Testis (tissue), 2 donors: ENCODE measurements at regions not wholly inside any gene's neighbourhood (a gene's known extent, or its start where the extent isn't known, plus 50 kb on each side); places are given as distances from the start of the nearest gene placed in this dataset.

ENCODE experiments used
- DNase-seq: peaks from one replicate; pipeline ENCODE4 v3.0.0-alpha.2; 2019
- H3K27ac ChIP-seq, 2 donors: fragments of 200-600 bp; sonication (generic); one replicate each; pipeline ENCODE4 v1.5.1; 2019
- H3K27me3 ChIP-seq: fragments of 200-600 bp; sonication (generic); one replicate; pipeline ENCODE4 v1.5.1; 2019
- H3K36me3 ChIP-seq: fragments of 200-600 bp; sonication (generic); one replicate; pipeline ENCODE4 v1.5.1; 2017; ENCODE audit warnings: low read depth; ENCODE audit errors: missing control alignments
- H3K4me1 ChIP-seq: fragments of 200-600 bp; sonication (generic); one replicate; pipeline ENCODE4 v1.5.1; 2019
- H3K4me3 ChIP-seq, 2 donors: fragments of 200-600 bp; sonication (generic); one replicate each; pipeline ENCODE4 v1.5.1; 2017 to 2019
- H3K9me3 ChIP-seq: fragments of 200-600 bp; sonication (generic); one replicate; pipeline ENCODE4 v1.5.1; 2017
- POLR2A ChIP-seq: fragments of 450-650 bp; IDR thresholded peaks from one replicate; pipeline ENCODE4 v1.6.1; 2017; ENCODE audit warnings: antibody characterized with exemption, mild to moderate bottlenecking, moderate library complexity
- WGBS, 2 donors: methylation state at CpG; one replicate each; pipeline ENCODE4 v1.1.5; 2018; 5-methylcytosine and 5-hydroxymethylcytosine counted together
- intact Hi-C: fragments of 100-400 bp; cut with DNase I; formaldehyde crosslinking; loops from one replicate; pipeline ENCODE4 v1.15.1; 2023; ENCODE audit warnings: low total_unique reads
- TF ChIP-seq, protein P1 (sequence below), 3 experiments: fragments of 450-650 bp in 2 of 3; fragments of 200-600 bp in 1 of 3; sonication (generic) in 1 of 3; IDR thresholded peaks; one replicate each; pipeline ENCODE4 v1.5.1; 2016 to 2019; ENCODE audit warnings: antibody characterized with exemption in 3 of 3, mild to moderate bottlenecking in 2 of 3, moderate library complexity in 1 of 3

DNA sequence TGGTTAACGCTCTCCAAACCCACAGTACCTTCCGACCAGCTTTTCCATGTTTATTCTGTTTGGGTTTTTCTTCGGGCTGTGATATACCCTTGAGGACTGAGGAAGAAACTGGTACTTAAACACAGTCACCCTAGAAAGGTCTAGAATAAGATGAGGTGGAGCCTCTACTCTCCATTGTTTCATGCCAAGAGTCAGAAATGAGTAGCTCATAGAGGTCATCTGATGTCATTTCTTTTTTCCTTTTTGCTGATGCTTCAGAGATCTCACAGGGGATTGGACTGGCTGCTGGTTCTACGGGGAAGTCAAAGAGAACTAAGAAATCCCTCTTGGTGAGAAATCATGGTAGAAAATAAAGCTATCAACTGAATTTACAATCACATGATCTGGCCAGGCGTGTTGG is 538.2 kb upstream of the TMEM132C start:
- intact Hi-C loops: no loop called here
- Histone ChIP-seq H3K36me3 (no peaks in the 10 kb centered on the region), H3K27me3 (no peaks in the 10 kb centered on the region), H3K4me3 (no peak overlapping the region), H3K4me1 (no peaks in the 10 kb centered on the region), H3K9me3 (no peaks in the 10 kb centered on the region), H3K27ac (no peak overlapping the region)
- TF ChIP-seq POLR2A: no peak
- TF ChIP-seq, protein P1, sequence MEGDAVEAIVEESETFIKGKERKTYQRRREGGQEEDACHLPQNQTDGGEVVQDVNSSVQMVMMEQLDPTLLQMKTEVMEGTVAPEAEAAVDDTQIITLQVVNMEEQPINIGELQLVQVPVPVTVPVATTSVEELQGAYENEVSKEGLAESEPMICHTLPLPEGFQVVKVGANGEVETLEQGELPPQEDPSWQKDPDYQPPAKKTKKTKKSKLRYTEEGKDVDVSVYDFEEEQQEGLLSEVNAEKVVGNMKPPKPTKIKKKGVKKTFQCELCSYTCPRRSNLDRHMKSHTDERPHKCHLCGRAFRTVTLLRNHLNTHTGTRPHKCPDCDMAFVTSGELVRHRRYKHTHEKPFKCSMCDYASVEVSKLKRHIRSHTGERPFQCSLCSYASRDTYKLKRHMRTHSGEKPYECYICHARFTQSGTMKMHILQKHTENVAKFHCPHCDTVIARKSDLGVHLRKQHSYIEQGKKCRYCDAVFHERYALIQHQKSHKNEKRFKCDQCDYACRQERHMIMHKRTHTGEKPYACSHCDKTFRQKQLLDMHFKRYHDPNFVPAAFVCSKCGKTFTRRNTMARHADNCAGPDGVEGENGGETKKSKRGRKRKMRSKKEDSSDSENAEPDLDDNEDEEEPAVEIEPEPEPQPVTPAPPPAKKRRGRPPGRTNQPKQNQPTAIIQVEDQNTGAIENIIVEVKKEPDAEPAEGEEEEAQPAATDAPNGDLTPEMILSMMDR (IDR thresholded peaks at IDR 0.05): no peak
- no peak for DNase-seq
- 79 to 95% methylated on average over 5 of the region's 5 CpGs for WGBS, 2 donors

DNA sequence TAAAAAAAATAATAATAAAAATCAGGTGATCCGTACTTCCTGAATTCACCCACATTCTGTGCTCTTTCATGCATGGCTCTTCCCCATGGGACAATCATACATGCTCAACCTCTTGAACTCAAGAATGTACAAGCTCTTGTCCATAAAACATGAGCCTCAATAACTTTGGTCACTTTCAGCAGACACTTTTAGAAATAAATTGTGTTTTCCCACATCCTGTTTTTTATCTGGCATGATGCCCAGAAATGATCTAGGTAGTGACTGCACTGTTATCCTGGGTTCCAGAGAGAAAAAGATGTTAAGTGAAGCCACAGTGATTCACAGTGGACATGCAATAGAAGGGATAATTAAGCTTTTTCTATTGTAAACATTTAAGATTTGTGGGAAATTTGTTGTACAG is 537.6 kb upstream of the TMEM132C start:
- no peaks in the 10 kb centered on the region for H3K27me3 ChIP-seq
- no peak for TF ChIP-seq POLR2A
- TF ChIP-seq, protein P1 (IDR thresholded peaks at IDR 0.05): no peak
- H3K9me3 ChIP-seq: no peaks in the 10 kb centered on the region
- H3K4me3 ChIP-seq: no peak overlapping the region
- DNase-seq: no peak
- no peak overlapping the region for H3K27ac ChIP-seq
- intact Hi-C loops: no loop called here
- H3K36me3 ChIP-seq: no peaks in the 10 kb centered on the region
- H3K4me1 ChIP-seq: no peaks in the 10 kb centered on the region
- WGBS, 2 donors: 68 to 90% methylated on average over 1 of the region's 1 CpG

DNA sequence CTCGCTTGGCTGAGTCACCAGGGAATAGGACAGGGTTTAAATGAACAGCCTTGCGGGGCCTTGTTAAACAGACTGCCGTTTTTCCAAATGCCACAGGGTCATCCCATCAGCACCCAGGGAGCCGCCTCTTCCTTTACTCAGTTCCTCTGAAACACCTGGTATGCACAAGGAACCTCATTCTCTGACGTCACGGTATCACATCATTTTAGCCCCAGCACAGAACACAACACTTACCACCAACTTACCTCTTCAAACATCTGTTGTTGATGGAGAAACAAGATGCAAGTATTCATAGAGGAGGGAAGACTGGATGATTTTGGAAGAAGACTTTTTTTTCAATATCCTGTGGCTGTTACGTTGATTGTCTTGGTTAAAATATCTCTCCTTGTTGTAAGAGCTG is 535.3 kb upstream of the TMEM132C start:
- intact Hi-C loops: no loop called here
- no peaks in the 10 kb centered on the region for H3K9me3 ChIP-seq
- 62% methylated on average over 7 of the region's 7 CpGs for WGBS, 2 donors
- H3K27ac ChIP-seq: no peak overlapping the region
- TF ChIP-seq, protein P1 (IDR thresholded peaks at IDR 0.05): no peak
- TF ChIP-seq POLR2A: no peak
- DNase-seq: no peak
- no peaks in the 10 kb centered on the region for H3K4me1 ChIP-seq
- H3K4me3 ChIP-seq: no peak overlapping the region
- H3K27me3 ChIP-seq: no peaks in the 10 kb centered on the region
- no peaks in the 10 kb centered on the region for H3K36me3 ChIP-seq

DNA sequence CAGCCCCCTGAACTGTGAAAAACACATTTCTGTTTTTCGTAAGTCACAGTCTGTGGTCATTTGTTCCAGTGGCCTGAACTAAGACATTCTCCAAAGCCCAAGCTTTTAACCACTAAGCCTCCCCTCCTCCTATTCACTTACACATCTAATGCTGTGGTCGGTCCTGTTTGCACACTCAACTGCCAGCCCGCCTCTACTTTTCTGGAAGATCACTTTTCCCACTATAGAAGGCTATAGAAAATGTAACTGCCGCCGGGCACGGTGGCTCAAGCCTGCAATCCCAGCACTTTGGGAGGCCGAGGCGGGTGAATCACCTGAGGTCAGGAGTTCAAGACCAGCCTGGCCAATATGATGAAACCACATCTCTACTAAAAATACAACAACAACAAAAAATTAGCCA is 524.7 kb upstream of the TMEM132C start:
- DNase-seq: no peak
- WGBS, 2 donors: 93 to 94% methylated on average over 6 to 8 of the region's 8 CpGs
- Histone ChIP-seq H3K4me1 (no peaks in the 10 kb centered on the region), H3K36me3 (no peaks in the 10 kb centered on the region), H3K27ac (no peak overlapping the region), H3K9me3 (no peaks in the 10 kb centered on the region), H3K27me3 (no peaks in the 10 kb centered on the region), H3K4me3 (no peak overlapping the region)
- TF ChIP-seq, protein P1 (IDR thresholded peaks at IDR 0.05): no peak
- no peak for TF ChIP-seq POLR2A
- intact Hi-C loops: no loop called here

DNA sequence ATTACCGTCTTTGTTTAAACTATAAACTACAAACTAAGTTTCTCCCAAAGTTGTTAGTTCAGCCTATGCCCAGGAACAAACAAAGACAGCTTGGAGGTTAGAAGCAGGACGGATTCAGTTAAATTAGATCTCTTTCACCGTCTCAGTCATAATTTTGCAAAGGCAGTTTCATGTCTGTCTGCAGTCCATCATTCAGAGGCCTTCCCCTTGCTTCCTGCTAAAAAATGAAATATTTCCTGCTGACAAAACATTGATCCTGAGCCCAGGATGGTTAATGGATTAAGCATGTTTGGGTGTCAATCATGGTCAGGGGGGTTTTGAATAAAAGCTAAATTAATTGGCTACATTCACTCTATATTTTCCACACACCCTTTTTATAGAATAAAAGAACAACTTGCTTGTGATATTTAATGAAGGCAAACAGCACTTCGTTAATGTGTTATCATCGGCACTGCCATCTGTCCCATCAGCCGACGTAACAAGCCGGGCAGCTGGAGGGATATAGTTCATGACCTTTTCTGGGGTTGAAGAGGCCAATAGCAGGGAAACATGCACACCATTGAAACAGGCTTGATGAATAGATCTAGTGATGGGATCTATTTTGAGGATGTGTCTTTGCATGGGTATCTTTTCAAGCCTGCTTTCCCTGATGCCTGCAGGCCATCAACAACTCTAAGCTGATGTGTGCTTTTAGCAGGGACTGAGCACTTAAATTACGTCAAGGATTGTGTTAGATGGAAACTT is 521.3 kb upstream of the TMEM132C start:
- TF ChIP-seq POLR2A: no peak
- TF ChIP-seq, protein P1 (IDR thresholded peaks at IDR 0.05): no peak
- WGBS, 2 donors: 67 to 68% methylated on average over 9 of the region's 9 CpGs
- H3K27ac ChIP-seq: no peak overlapping the region
- no peaks in the 10 kb centered on the region for H3K4me1 ChIP-seq
- intact Hi-C loops: no loop called here
- no peak overlapping the region for H3K4me3 ChIP-seq
- H3K36me3 ChIP-seq: no peaks in the 10 kb centered on the region
- no peaks in the 10 kb centered on the region for H3K27me3 ChIP-seq
- DNase-seq: no peak
- no peaks in the 10 kb centered on the region for H3K9me3 ChIP-seq
